Coronary artery (tissue), 2 donors: ENCODE measurements at regions not wholly inside any gene's neighbourhood (a gene's known extent, or its start where the extent isn't known, plus 50 kb on each side); places are given as distances from the start of the nearest gene placed in this dataset.
A peak's percentile ranks its signal among the peaks of the same experiment; 100 is the strongest.

Experiments used
- DNase-seq: peaks from one replicate; pipeline ENCODE4 v3.0.0-alpha.2; 2017; ENCODE audit warnings: low spot score
- H3K27ac ChIP-seq, 2 donors: fragments of 200-600 bp; sonication (generic); one replicate each; pipeline ENCODE4 v1.5.1; 2016 to 2019
- H3K4me3 ChIP-seq: fragments of 200-600 bp; sonication (generic); 2 replicates; pipeline ENCODE4 v1.5.1; 2016; ENCODE audit warnings: mild to moderate bottlenecking, moderate library complexity
- CTCF ChIP-seq: fragments of 200-600 bp; sonication (generic); IDR thresholded peaks from one replicate; pipeline ENCODE4 v1.5.1; 2019; ENCODE audit warnings: antibody characterized with exemption

GRCh38 chr11:19357943-19358342 is 117.2 kb upstream of the E2F8 start:
- no peak for TF ChIP-seq CTCF
- no peak overlapping the region for H3K4me3 ChIP-seq
- H3K27ac ChIP-seq: no peak overlapping the region
- DNase-seq: no peak

- Histone ChIP-seq H3K27ac (no peak overlapping the region), H3K4me3 (no peak overlapping the region)
- no peak for DNase-seq
- TF ChIP-seq CTCF: no peak
These were observed 114.9 kb upstream of the E2F8 start for GRCh38 chr11:19355601-19356000.

GRCh38 chr11:19353287-19353850 is 112.6 kb upstream of the E2F8 start:
- DNase-seq: peak; percentile 4
- Histone ChIP-seq H3K27ac (no peak overlapping the region), H3K4me3 (no peak overlapping the region)
- TF ChIP-seq CTCF: no peak

GRCh38 chr11:19352771-19353160 is 112.0 kb upstream of the E2F8 start:
- DNase-seq: peak; percentile 40
- no peak for TF ChIP-seq CTCF

GRCh38 chr11:19352072-19352770 is 111.5 kb upstream of the E2F8 start:
- peak; percentile 3 for DNase-seq
- Histone ChIP-seq H3K4me3 (no peak overlapping the region), H3K27ac (no peak overlapping the region)
- no peak for TF ChIP-seq CTCF

More at GRCh38 chr11:19352771-19353160, 112.0 kb upstream of the E2F8 start:
- no peak overlapping the region for H3K4me3 ChIP-seq
- no peak overlapping the region for H3K27ac ChIP-seq

- Histone ChIP-seq H3K4me3 (no peak overlapping the region), H3K27ac (no peak overlapping the region)
- DNase-seq: peak; percentile 8
- no peak for TF ChIP-seq CTCF
These were observed 110.7 kb upstream of the E2F8 start for GRCh38 chr11:19351426-19351825.

- no peak for TF ChIP-seq CTCF
- Histone ChIP-seq H3K4me3 (no peak overlapping the region), H3K27ac (no peak overlapping the region)
- no peak for DNase-seq
These were observed 109.4 kb upstream of the E2F8 start for GRCh38 chr11:19350160-19350559.
